ENCODE measurements at regions not wholly inside any gene's neighbourhood (a gene's known extent, or its start where the extent isn't known, plus 50 kb on each side); places are given as distances from the start of the nearest gene placed in this dataset.

GRCh38 chr14:27553790-27554189, 956.0 kb upstream of the NOVA1 start:
- TF ChIP-seq CTCF (optimal IDR thresholded peaks at IDR 0.05 in 1 of 3, IDR thresholded peaks at IDR 0.05 in 1 of 3, conservative IDR thresholded peaks at IDR 0.05 in 1 of 3; ENCODE audit: extremely low read depth in 1 of 3, insufficient read depth in 2 of 3, low read length in 3 of 3): no peak
- no peak for TF ChIP-seq EZH2 (IDR thresholded peaks at IDR 0.05; ENCODE audit: low read length)

Data from keratinocyte (primary cell).